ENCODE measurements at regions not wholly inside any gene's neighbourhood (a gene's known extent, or its start where the extent isn't known, plus 50 kb on each side); places are given as distances from the start of the nearest gene placed in this dataset.

- no peak for DNase-seq (ENCODE audit: low spot score in 2 of 2)
- Histone ChIP-seq H3K4me3 (no peak overlapping the region), H3K4me1 (no peaks in the 10 kb centered on the region), H3K36me3 (no peaks in the 10 kb centered on the region), H3K27me3 (no peaks in the 10 kb centered on the region), H3K9me3 (no peaks in the 10 kb centered on the region), H3K27ac (no peak overlapping the region)
- no peak for TF ChIP-seq EP300 (IDR thresholded peaks at IDR 0.05)
- no peak for TF ChIP-seq POLR2A (IDR thresholded peaks at IDR 0.05)
- no peak for TF ChIP-seq CTCF (IDR thresholded peaks at IDR 0.05)
- 59 to 68% methylated on average over 6 of the region's 6 CpGs for WGBS, 2 donors
Observed at GRCh38 chr2:157991932-157992331, 109.7 kb upstream of the UPP2 start.

GRCh38 chr2:157990173-157990572 is 111.5 kb upstream of the UPP2 start:
- Histone ChIP-seq H3K27me3 (no peaks in the 10 kb centered on the region), H3K4me3 (no peak overlapping the region)
- 22 to 36% methylated on average over 5 of the region's 5 CpGs for WGBS, 2 donors

GRCh38 chr2:157989227-157989626 is 112.4 kb upstream of the UPP2 start:
- no peak for DNase-seq (ENCODE audit: low spot score in 2 of 2)
- H3K9me3 ChIP-seq, result no peaks in the 10 kb centered on the region
- TF ChIP-seq EP300 (IDR thresholded peaks at IDR 0.05) (no peak), POLR2A (IDR thresholded peaks at IDR 0.05) (no peak), CTCF (IDR thresholded peaks at IDR 0.05) (no peak)
- no peaks in the 10 kb centered on the region for H3K36me3 ChIP-seq
- H3K27me3 ChIP-seq, result no peaks in the 10 kb centered on the region
- H3K4me1 ChIP-seq, result no peaks in the 10 kb centered on the region
- H3K27ac ChIP-seq, result no peak overlapping the region
- no peak overlapping the region for H3K4me3 ChIP-seq
- WGBS, 2 donors, result 74 to 85% methylated on average over 5 of the region's 5 CpGs

More at GRCh38 chr2:157990173-157990572, 111.5 kb upstream of the UPP2 start:
- H3K27ac ChIP-seq, result no peak overlapping the region
- no peaks in the 10 kb centered on the region for H3K36me3 ChIP-seq
- TF ChIP-seq CTCF (IDR thresholded peaks at IDR 0.05) (no peak), EP300 (IDR thresholded peaks at IDR 0.05) (no peak)
- no peaks in the 10 kb centered on the region for H3K4me1 ChIP-seq
- DNase-seq (ENCODE audit: low spot score in 2 of 2), result no peak
- H3K9me3 ChIP-seq, result no peaks in the 10 kb centered on the region

- no peaks in the 10 kb centered on the region for H3K9me3 ChIP-seq
- no peak for DNase-seq (ENCODE audit: low spot score in 2 of 2)
- H3K4me3 ChIP-seq, result no peak overlapping the region
- no peaks in the 10 kb centered on the region for H3K36me3 ChIP-seq
- no peak overlapping the region for H3K27ac ChIP-seq
- no peaks in the 10 kb centered on the region for H3K27me3 ChIP-seq
- H3K4me1 ChIP-seq, result no peaks in the 10 kb centered on the region
- TF ChIP-seq POLR2A (IDR thresholded peaks at IDR 0.05) (no peak), EP300 (IDR thresholded peaks at IDR 0.05) (no peak), CTCF (IDR thresholded peaks at IDR 0.05) (no peak)
Observed at GRCh38 chr2:157986761-157987160, 110.6 kb upstream of the ACVR1 start.

- TF ChIP-seq CTCF (IDR thresholded peaks at IDR 0.05) (no peak), POLR2A (IDR thresholded peaks at IDR 0.05) (no peak), EP300 (IDR thresholded peaks at IDR 0.05) (no peak)
- no peak for DNase-seq (ENCODE audit: low spot score in 2 of 2)
- Histone ChIP-seq H3K4me3 (no peak overlapping the region), H3K4me1 (no peaks in the 10 kb centered on the region), H3K9me3 (peaks cover 0 to 14% (median 0%) of the 10 kb centered on the region in 4 donors), H3K27me3 (no peaks in the 10 kb centered on the region), H3K36me3 (no peaks in the 10 kb centered on the region), H3K27ac (no peak overlapping the region)
Observed at GRCh38 chr2:157984866-157985265, 108.7 kb upstream of the ACVR1 start.
